H1 (cell line): ENCODE measurements at regions not wholly inside any gene's neighbourhood (a gene's known extent, or its start where the extent isn't known, plus 50 kb on each side); places are given as distances from the start of the nearest gene placed in this dataset.

ENCODE experiments used
- CTCF ChIA-PET: fragments of 300-600 bp; sonication (Branson Sonifier 250); formaldehyde crosslinking; loops from one replicate; lab custom pipeline; 2021; ENCODE audit not compliant: partially characterized antibody; lab: Charles Lee
- POLR2A ChIA-PET: fragments of 300-600 bp; sonication (Branson Sonifier 250); formaldehyde crosslinking; loops from one replicate; lab custom pipeline; 2021; ENCODE audit warnings: inconsistent platforms; ENCODE audit not compliant: partially characterized antibody; lab: Charles Lee
- DNase-seq, 2 experiments: peaks; one replicate each; pipeline versions ENCODE4 v3.0.0 to v3.0.0-alpha.2; 2010 to 2022; ENCODE audit warnings: low spot score in 2 of 2, low read depth in 1 of 2, mixed read lengths in 1 of 2
- FAIRE-seq: peaks from 2 replicates; lab custom pipeline; 2011; peaks lifted over from hg19 to GRCh38; lab: Jason Lieb, UNC
- H2AFZ ChIP-seq: 2 replicates; pipeline ENCODE4 v1.8.1; 2012; ENCODE audit warnings: low read length, inconsistent platforms
- H2AK5ac ChIP-seq: 2 replicates; pipeline ENCODE4 v1.6.1; 2013; ENCODE audit warnings: low read depth, low read length
- H2BK120ac ChIP-seq: replicated peaks from 2 replicates; pipeline ENCODE3; 2013; ENCODE audit warnings: low read depth, low read length, inconsistent platforms
- H2BK12ac ChIP-seq: 2 replicates; pipeline ENCODE4 v1.6.1; 2013; ENCODE audit warnings: low read depth, low read length
- H2BK15ac ChIP-seq: 2 replicates; pipeline ENCODE4 v1.6.1; 2013; ENCODE audit warnings: low read length
- H2BK20ac ChIP-seq: 2 replicates; pipeline ENCODE4 v1.6.1; 2013; ENCODE audit warnings: low read length
- H2BK5ac ChIP-seq: 2 replicates; pipeline ENCODE4 v1.6.1; 2013; ENCODE audit warnings: low read depth, low read length
- H3K14ac ChIP-seq: 2 replicates; pipeline ENCODE4 v1.6.1; 2013; ENCODE audit warnings: inconsistent platforms; ENCODE audit not compliant: insufficient read length
- H3K18ac ChIP-seq: 2 replicates; pipeline ENCODE4 v1.6.1; 2013; ENCODE audit warnings: low read length; ENCODE audit errors: extremely low read depth
- H3K23ac ChIP-seq: 2 replicates; pipeline ENCODE4 v1.6.1; 2013; ENCODE audit warnings: inconsistent platforms; ENCODE audit not compliant: insufficient read length
- H3K23me2 ChIP-seq: 2 replicates; pipeline ENCODE4 v1.6.1; 2013; ENCODE audit warnings: low read depth, low read length
- H3K27ac ChIP-seq: 2 replicates; pipeline ENCODE4 v1.6.1; 2011; ENCODE audit warnings: low read depth, low read length, inconsistent platforms
- H3K27me3 ChIP-seq, 4 experiments: replicated peaks in 1 of 4; 1 replicate in 1 of 4; 2 replicates in 3 of 4; pipeline versions ENCODE4 v1.6.1 to v1.8.1; 2011 to 2013; ENCODE audit warnings: low read length in 3 of 4, mild to moderate bottlenecking in 3 of 4, inconsistent platforms in 2 of 4, mixed read lengths in 2 of 4, moderate library complexity in 1 of 4; ENCODE audit not compliant: control insufficient read depth in 3 of 4, insufficient read depth in 3 of 4; ENCODE audit errors: extremely low read depth in 1 of 4
- H3K36me3 ChIP-seq, 4 experiments: 2 replicates each; pipeline versions ENCODE4 v1.6.1 to v1.8.1; 2011 to 2013; ENCODE audit warnings: mild to moderate bottlenecking in 4 of 4, low read length in 3 of 4, moderate library complexity in 2 of 4, control low read depth in 1 of 4, inconsistent platforms in 1 of 4; ENCODE audit not compliant: insufficient read depth in 4 of 4, control insufficient read depth in 2 of 4
- H3K4ac ChIP-seq: replicated peaks from 2 replicates; pipeline ENCODE3; 2013; ENCODE audit warnings: low read length, low read depth, mixed read lengths, inconsistent platforms; ENCODE audit not compliant: insufficient read length
- H3K4me1 ChIP-seq, 4 experiments: replicated peaks in 1 of 4; 1 replicate in 1 of 4; 2 replicates in 3 of 4; pipeline versions ENCODE4 v1.6.1 to v1.8.1; 2011 to 2013; ENCODE audit warnings: low read length in 3 of 4, inconsistent platforms in 2 of 4, mixed read lengths in 1 of 4; ENCODE audit not compliant: insufficient read depth in 4 of 4, control insufficient read depth in 3 of 4
- H3K4me2 ChIP-seq, 2 experiments: 2 replicates each; pipeline versions ENCODE4 v1.6.1 to v1.8.1; 2011 to 2013; ENCODE audit warnings: low read depth in 2 of 2, low read length in 2 of 2, control low read depth in 1 of 2, inconsistent platforms in 1 of 2, mild to moderate bottlenecking in 1 of 2; ENCODE audit not compliant: insufficient read depth in 1 of 2
- H3K4me3 ChIP-seq, 4 experiments: fragments of 200-600, 300-600 bp in 1 of 4; sonication (generic), shearing (Covaris generic), sonication (Bioruptor Twin) in 1 of 4; 2 replicates each; pipeline versions ENCODE4 v1.5.1 to v1.8.1; 2011 to 2016; ENCODE audit warnings: low read length in 4 of 4, low read depth in 3 of 4, control low read depth in 2 of 4, inconsistent platforms in 2 of 4, mild to moderate bottlenecking in 2 of 4, mixed read lengths in 1 of 4, moderate library complexity in 1 of 4; ENCODE audit not compliant: insufficient read depth in 2 of 4; ENCODE audit errors: extremely low read depth in 1 of 4
- H3K56ac ChIP-seq: replicated peaks from 2 replicates; pipeline ENCODE3; 2013; ENCODE audit warnings: low read depth, mild to moderate bottlenecking, mixed read lengths, low read length, inconsistent platforms; ENCODE audit not compliant: insufficient read length
- H3K79me1 ChIP-seq: 2 replicates; pipeline ENCODE4 v1.6.1; 2013; ENCODE audit warnings: low read depth, low read length, control low read depth
- H3K79me2 ChIP-seq, 2 experiments: 2 replicates each; pipeline versions ENCODE4 v1.6.1 to v1.8.1; 2012 to 2013; ENCODE audit warnings: low read length in 2 of 2, mild to moderate bottlenecking in 2 of 2, inconsistent platforms in 1 of 2; ENCODE audit not compliant: insufficient read depth in 2 of 2, control insufficient read depth in 1 of 2
- H3K9ac ChIP-seq, 4 experiments: replicated peaks in 1 of 4; 1 replicate in 1 of 4; 2 replicates in 3 of 4; pipeline versions ENCODE4 v1.6.1 to v1.8.1; 2011 to 2013; ENCODE audit warnings: low read depth in 3 of 4, low read length in 3 of 4, control low read depth in 2 of 4, mild to moderate bottlenecking in 2 of 4, moderate library complexity in 2 of 4, inconsistent platforms in 1 of 4; ENCODE audit errors: extremely low read depth in 1 of 4
- H3K9me3 ChIP-seq, 2 experiments: 2 replicates each; pipeline versions ENCODE4 v1.6.1 to v1.8.1; 2012 to 2013; ENCODE audit warnings: mild to moderate bottlenecking in 2 of 2, moderate library complexity in 2 of 2, control low read depth in 1 of 2, inconsistent platforms in 1 of 2, low read depth in 1 of 2, low read length in 1 of 2, mixed read lengths in 1 of 2; ENCODE audit not compliant: insufficient read depth in 2 of 2
- H4K20me1 ChIP-seq, 2 experiments: replicated peaks in 1 of 2; 2 replicates each; pipeline versions ENCODE3 to v1.8.1; 2011 to 2013; ENCODE audit warnings: inconsistent platforms in 2 of 2, low read length in 2 of 2, mild to moderate bottlenecking in 1 of 2; ENCODE audit not compliant: insufficient read depth in 2 of 2, control insufficient read depth in 1 of 2
- H4K5ac ChIP-seq: 2 replicates; pipeline ENCODE4 v1.6.1; 2013; ENCODE audit warnings: low read length, low read depth, mixed read lengths, inconsistent platforms; ENCODE audit not compliant: insufficient read length
- H4K8ac ChIP-seq: 2 replicates; pipeline ENCODE4 v1.8.0; 2013; ENCODE audit warnings: mild to moderate bottlenecking, moderate library complexity, low read length, inconsistent platforms; ENCODE audit not compliant: insufficient read depth; ENCODE audit errors: extremely low read depth
- H4K91ac ChIP-seq: replicated peaks from 2 replicates; pipeline ENCODE3; 2013; ENCODE audit warnings: low read length, mixed read lengths, inconsistent platforms; ENCODE audit not compliant: insufficient read length
- BCL11A ChIP-seq, 2 experiments: IDR thresholded peaks; one replicate each; pipeline ENCODE4 v1.6.1; 2011; ENCODE audit warnings: low read depth in 2 of 2, low read length in 2 of 2, mild to moderate bottlenecking in 2 of 2
- CHD1 ChIP-seq: IDR thresholded peaks from 2 replicates; pipeline ENCODE4 v1.6.1; 2012; ENCODE audit warnings: low read depth, low read length, improper control_type of control experiment
- JUND ChIP-seq: IDR thresholded peaks from 2 replicates; pipeline ENCODE4 v1.6.1; 2011; ENCODE audit warnings: mild to moderate bottlenecking, improper control_type of control experiment, low read length
- PHF8 ChIP-seq: fragments of 200-600 bp; sonication (generic); conservative IDR thresholded peaks from 2 replicates; pipeline ENCODE4 v1.7.1; 2012; ENCODE audit warnings: low read depth, mild to moderate bottlenecking, inconsistent platforms, low read length, moderate library complexity
- RBBP5 ChIP-seq: IDR thresholded peaks from 2 replicates; pipeline ENCODE4 v1.7.1; 2012; ENCODE audit warnings: low read depth, mild to moderate bottlenecking, inconsistent platforms, low read length, moderate library complexity, borderline replicate concordance
- RNF2 ChIP-seq: fragments of 200-900, 300-1000 bp; sonication (generic); IDR thresholded peaks from 2 replicates; pipeline ENCODE4 v1.7.1; 2016; ENCODE audit warnings: borderline replicate concordance, low read depth, mild to moderate bottlenecking, antibody characterized with exemption, low read length; ENCODE audit not compliant: poor library complexity, severe bottlenecking; ENCODE audit errors: missing control alignments
- SIN3A ChIP-seq, 2 experiments: IDR thresholded peaks in 1 of 2; conservative IDR thresholded peaks in 1 of 2; 2 replicates each; pipeline ENCODE4 v1.6.1; 2011 to 2012; ENCODE audit warnings: low read length in 2 of 2, improper control_type of control experiment in 1 of 2, low read depth in 1 of 2, mild to moderate bottlenecking in 1 of 2
- SIRT6 ChIP-seq: IDR thresholded peaks from one replicate; pipeline ENCODE4 v1.7.1; 2012; ENCODE audit warnings: low read length, inconsistent platforms
- SP1 ChIP-seq: IDR thresholded peaks from 2 replicates; pipeline ENCODE4 v1.6.1; 2011; ENCODE audit warnings: low read depth, low read length
- SUZ12 ChIP-seq: fragments of 200-600 bp; sonication (generic); IDR thresholded peaks from 2 replicates; pipeline ENCODE4 v1.6.1; 2012; ENCODE audit warnings: mild to moderate bottlenecking, inconsistent platforms, low read length, moderate library complexity, mixed read lengths
- TAF1 ChIP-seq: IDR thresholded peaks from 2 replicates; pipeline ENCODE4 v1.6.1; 2011; ENCODE audit warnings: mild to moderate bottlenecking, low read depth, low read length
- TCF12 ChIP-seq: IDR thresholded peaks from 2 replicates; pipeline ENCODE4 v1.6.1; 2011; ENCODE audit warnings: low read depth, mild to moderate bottlenecking, low read length
- ZNF274 ChIP-seq: IDR thresholded peaks from 2 replicates; pipeline ENCODE4 v1.7.0; 2012; ENCODE audit warnings: low read length, borderline replicate concordance; ENCODE audit errors: extremely low read depth
- WGBS, 2 experiments: shearing (Covaris generic) in 1 of 2; methylation state at CpG; one replicate each; pipeline versions ENCODE4 v1.1.6 to v1.1.7; 2013 to 2015; ENCODE audit warnings: low lambda C conversion rate in 2 of 2, mixed read lengths in 2 of 2, inconsistent platforms in 1 of 2, low coverage in 1 of 2, missing lambda C conversion rate in 1 of 2; ENCODE audit not compliant: insufficient replicate concordance in 2 of 2, insufficient coverage in 1 of 2, insufficient read length in 1 of 2; ENCODE audit errors: extremely low coverage in 1 of 2, missing lambda C conversion rate in 1 of 2; 5-methylcytosine and 5-hydroxymethylcytosine counted together

DNA sequence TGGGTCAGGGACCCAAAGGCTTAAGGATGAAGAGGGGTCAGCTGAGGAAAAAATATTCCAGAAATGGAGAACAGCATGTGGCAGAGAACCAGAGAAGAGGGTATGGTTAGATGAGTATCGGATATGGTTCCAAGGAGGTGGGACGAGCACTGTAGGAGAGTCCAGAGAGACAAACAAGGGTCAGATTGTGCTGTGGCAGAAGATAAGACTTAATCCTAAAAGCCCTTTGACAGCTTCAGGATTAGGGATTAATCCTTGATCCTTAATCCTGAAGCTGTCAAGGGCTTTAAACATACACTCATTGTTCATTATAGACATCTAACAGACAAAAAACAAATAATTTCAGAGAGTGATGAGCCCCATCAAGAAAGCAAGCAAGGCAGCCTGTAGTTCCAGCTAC, 124.0 kb downstream of the SPTSSA start:
- Histone ChIP-seq H3K56ac (no peak overlapping the region), H3K4me2 (no peak overlapping the region), H3K4ac (no peak overlapping the region), H2BK12ac (no peak overlapping the region), H2BK120ac (no peak overlapping the region), H3K4me1 (no peaks in the 10 kb centered on the region), H3K27ac (no peak overlapping the region), H4K20me1 (no peaks in the 10 kb centered on the region), H3K9me3 (peaks cover 2 to 3% of the 10 kb centered on the region in 2 experiments; a peak in 2 of 4 replicates), H2BK20ac (no peak overlapping the region), H4K8ac (no peak overlapping the region), H3K23me2 (no peaks in the 10 kb centered on the region), H3K79me1 (no peaks in the 10 kb centered on the region), H4K91ac (no peak overlapping the region), H2BK5ac (no peak overlapping the region), H3K18ac (no peak overlapping the region), H2BK15ac (no peak overlapping the region), H3K4me3 (no peak overlapping the region), H2AFZ (no peak overlapping the region), H3K23ac (no peak overlapping the region), H3K9ac (no peak overlapping the region), H3K36me3 (no peaks in the 10 kb centered on the region), H2AK5ac (no peak overlapping the region), H3K14ac (no peak overlapping the region), H4K5ac (no peak overlapping the region), H3K79me2 (no peaks in the 10 kb centered on the region), H3K27me3 (no peaks in the 10 kb centered on the region)
- WGBS, 2 experiments: 86% methylated on average over 2 of the region's 2 CpGs; no CpG with 5 or more reads in 1 of the 2 experiments
- POLR2A ChIA-PET: interaction anchor here (0.6 kb wide), 1 partner anchor 461 kb away, joined by 3 read pairs; no protein-coding TSS in a partner anchor
- FAIRE-seq (no peak), DNase-seq (no peak)
- CTCF ChIA-PET: interaction anchor here (0.7 to 3.8 kb wide), 3 partner anchors 14 to 663 kb away, joined by 3 to 19 read pairs (median 8); no protein-coding TSS in a partner anchor
- TF ChIP-seq JUND: no peak
- TF ChIP-seq SP1: no peak
- TF ChIP-seq PHF8: no peak
- no peak for TF ChIP-seq BCL11A (IDR thresholded peaks at IDR 0.05; ENCODE audit: low read depth in 2 of 2, low read length in 2 of 2)
- TF ChIP-seq SUZ12: no peak
- no peak for TF ChIP-seq RNF2
- TF ChIP-seq SIN3A (conservative IDR thresholded peaks at IDR 0.05 in 1 of 2, IDR thresholded peaks at IDR 0.05 in 1 of 2; ENCODE audit: low read depth in 1 of 2, low read length in 2 of 2): no peak
- no peak for TF ChIP-seq SIRT6
- no peak for TF ChIP-seq CHD1
- TF ChIP-seq ZNF274: no peak
- no peak for TF ChIP-seq TAF1
- TF ChIP-seq RBBP5: no peak
- no peak for TF ChIP-seq TCF12
